CD4-positive, CD25-positive, alpha-beta regulatory T cell (primary cell): ENCODE measurements at regions not wholly inside any gene's neighbourhood (a gene's known extent, or its start where the extent isn't known, plus 50 kb on each side); places are given as distances from the start of the nearest gene placed in this dataset.
"Not testable (repeated sequence)": the region's sequence is repeated elsewhere in the genome, so short reads cannot be mapped to it uniquely, and the experiment has no call there.

ENCODE experiments used
- ATAC-seq, 2 donors: fragments of 150-1000 bp; cut with Tn5 transposase; one replicate each; pipeline ENCODE4 v1.10.0; 2021; ENCODE audit warnings: low read depth in 2 of 2, moderate number of reproducible peaks in 2 of 2, moderate library complexity in 1 of 2
- DNase-seq, 3 donors: peaks; one replicate each; pipeline versions ENCODE4 v3.0.0 to v3.0.0-alpha.2; 2012 to 2022; ENCODE audit warnings: mixed read lengths in 1 of 3
- H3K27ac ChIP-seq: one replicate; pipeline ENCODE4 v1.7.0; 2013; ENCODE audit warnings: mild to moderate bottlenecking, low read length; ENCODE audit not compliant: insufficient read depth, poor library complexity, severe bottlenecking
- H3K27me3 ChIP-seq: one replicate; pipeline ENCODE4 v1.7.0; 2013; ENCODE audit warnings: low read length; ENCODE audit not compliant: control insufficient read depth, insufficient read depth
- H3K36me3 ChIP-seq: one replicate; pipeline ENCODE4 v1.7.0; 2013; ENCODE audit warnings: mild to moderate bottlenecking, low read length, moderate library complexity; ENCODE audit not compliant: control insufficient read depth, insufficient read depth
- H3K4me1 ChIP-seq: 2 replicates; pipeline ENCODE4 v1.7.0; 2013; ENCODE audit warnings: mild to moderate bottlenecking, low read length; ENCODE audit not compliant: insufficient read depth, control insufficient read depth, poor library complexity, severe bottlenecking
- H3K4me3 ChIP-seq: one replicate; pipeline ENCODE4 v1.7.0; 2013; ENCODE audit warnings: low read depth, mild to moderate bottlenecking, low read length, moderate library complexity
- H3K9me3 ChIP-seq, 2 experiments: 1 replicate in 1 of 2; 2 replicates in 1 of 2; pipeline ENCODE4 v1.7.0; 2013; ENCODE audit warnings: low read length in 2 of 2, mild to moderate bottlenecking in 1 of 2, moderate library complexity in 1 of 2; ENCODE audit not compliant: control insufficient read depth in 2 of 2
- H3K27ac Mint-ChIP-seq, 3 donors: one replicate each; pipeline ENCODE4 v1.8.0; 2020 to 2022; ENCODE audit warnings: mild to moderate bottlenecking in 3 of 3, mixed read lengths in 3 of 3, moderate library complexity in 2 of 3
- H3K27me3 Mint-ChIP-seq: one replicate; pipeline ENCODE4 v1.8.0; 2022; ENCODE audit warnings: mild to moderate bottlenecking, mixed read lengths
- H3K36me3 Mint-ChIP-seq: one replicate; pipeline ENCODE4 v1.8.0; 2020; ENCODE audit warnings: mixed read lengths
- H3K4me1 Mint-ChIP-seq, 4 donors: one replicate each; pipeline ENCODE4 v1.8.0; 2020 to 2022; ENCODE audit warnings: mixed read lengths in 4 of 4, mild to moderate bottlenecking in 1 of 4
- H3K4me3 Mint-ChIP-seq, 4 donors: one replicate each; pipeline ENCODE4 v1.8.0; 2020 to 2022; ENCODE audit warnings: mild to moderate bottlenecking in 4 of 4, mixed read lengths in 4 of 4, moderate library complexity in 3 of 4
- H3K9me3 Mint-ChIP-seq, 7 donors: one replicate each; pipeline ENCODE4 v1.8.0; 2020 to 2022; ENCODE audit warnings: mixed read lengths in 7 of 7, mild to moderate bottlenecking in 3 of 7, moderate library complexity in 2 of 7

DNA sequence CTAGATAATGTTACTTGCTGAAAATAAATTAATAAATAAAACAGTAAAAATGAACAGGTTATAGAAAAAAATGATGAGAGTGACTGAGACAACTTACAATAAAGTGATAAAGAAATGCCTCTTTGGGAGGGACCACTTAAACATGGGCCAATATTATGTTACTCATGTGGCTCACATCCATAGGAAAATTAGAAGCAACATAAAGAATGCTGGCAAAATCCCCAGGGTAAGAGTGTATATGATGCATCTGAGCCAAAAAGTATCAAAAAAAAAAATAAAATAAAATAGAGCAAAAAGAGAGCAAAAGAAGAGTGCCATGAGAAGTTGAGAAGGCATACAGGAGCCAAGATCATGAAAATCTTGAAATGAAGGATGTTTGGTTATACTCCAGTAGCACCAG, 818.0 kb downstream of the LTN1 start:
- ATAC-seq (no peak), DNase-seq (no peak)
- no peaks in the 10 kb centered on the region for H3K36me3 Mint-ChIP-seq
- Histone ChIP-seq H3K27ac (no peak overlapping the region), H3K27me3 (no peaks in the 10 kb centered on the region), H3K4me3 (no peak overlapping the region), H3K9me3 (no peaks in the 10 kb centered on the region), H3K36me3 (no peaks in the 10 kb centered on the region), H3K4me1 (no peaks in the 10 kb centered on the region)
- no peaks in the 10 kb centered on the region for H3K4me1 Mint-ChIP-seq
- H3K4me3 Mint-ChIP-seq: no peak overlapping the region
- peaks cover 0 to 6% (median 4%) of the 10 kb centered on the region in 7 donors for H3K9me3 Mint-ChIP-seq
- H3K27ac Mint-ChIP-seq: no peak overlapping the region
- no peaks in the 10 kb centered on the region for H3K27me3 Mint-ChIP-seq

DNA sequence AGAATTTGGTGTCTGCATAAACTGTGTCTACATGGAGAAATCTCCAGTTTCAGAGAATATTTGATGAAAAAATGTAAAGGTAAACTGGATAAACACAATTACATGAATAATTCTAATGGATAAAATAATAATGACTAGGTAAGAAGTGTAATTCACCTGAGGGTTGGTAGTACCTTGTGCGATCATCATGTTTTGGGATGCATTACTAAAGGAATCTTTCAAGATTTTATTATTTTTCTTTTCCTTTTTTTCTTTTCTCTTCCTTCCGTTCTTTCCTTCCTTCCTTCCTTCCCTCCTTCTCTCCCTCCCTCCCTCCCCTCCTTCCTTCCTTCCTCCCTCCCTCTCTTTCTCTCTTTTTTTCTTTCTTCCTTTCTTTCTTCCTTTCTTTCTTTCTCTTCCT, 818.7 kb downstream of the LTN1 start:
- no peaks in the 10 kb centered on the region for H3K9me3 ChIP-seq
- H3K4me1 Mint-ChIP-seq: no peaks in the 10 kb centered on the region
- H3K27me3 Mint-ChIP-seq: no peaks in the 10 kb centered on the region
- ATAC-seq (no peak), DNase-seq (no peak)
- no peaks in the 10 kb centered on the region for H3K27me3 ChIP-seq
- H3K27ac ChIP-seq: no peak overlapping the region
- no peak overlapping the region for H3K27ac Mint-ChIP-seq
- no peak overlapping the region for H3K4me3 Mint-ChIP-seq
- no peaks in the 10 kb centered on the region for H3K36me3 ChIP-seq
- H3K36me3 Mint-ChIP-seq: no peaks in the 10 kb centered on the region
- H3K4me3 ChIP-seq: no peak overlapping the region
- H3K4me1 ChIP-seq: no peaks in the 10 kb centered on the region
- H3K9me3 Mint-ChIP-seq: peaks cover 0 to 6% (median 2%) of the 10 kb centered on the region in 7 donors

DNA sequence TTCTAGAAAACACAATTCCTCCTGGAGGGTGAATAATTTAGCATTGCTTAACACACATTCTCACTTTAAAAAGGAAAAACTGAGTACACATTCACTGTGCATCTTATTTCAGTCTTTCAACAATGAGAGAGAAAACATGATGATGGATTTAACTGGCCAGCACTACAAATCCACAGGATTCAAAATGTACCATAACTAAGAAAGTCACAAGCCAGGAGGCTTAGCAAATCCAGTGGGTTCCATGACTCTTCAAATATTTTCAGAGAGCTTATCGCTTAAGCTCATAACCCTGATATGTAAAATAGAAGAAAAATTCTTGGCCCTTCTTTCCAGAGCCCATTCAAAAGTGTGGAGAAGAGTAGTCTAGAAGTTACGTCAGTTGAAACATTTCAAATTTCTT, 820.3 kb downstream of the LTN1 start:
- Mint-ChIP-seq H3K9me3 (peaks cover 0 to 6% (median 3%) of the 10 kb centered on the region in 7 donors), H3K27me3 (no peaks in the 10 kb centered on the region), H3K4me1 (no peaks in the 10 kb centered on the region), H3K36me3 (no peaks in the 10 kb centered on the region), H3K27ac (no peak overlapping the region), H3K4me3 (no peak overlapping the region)
- H3K36me3 ChIP-seq: no peaks in the 10 kb centered on the region
- ATAC-seq (no peak), DNase-seq (no peak)
- no peaks in the 10 kb centered on the region for H3K9me3 ChIP-seq
- no peaks in the 10 kb centered on the region for H3K27me3 ChIP-seq
- no peaks in the 10 kb centered on the region for H3K4me1 ChIP-seq
- no peak overlapping the region for H3K27ac ChIP-seq
- no peak overlapping the region for H3K4me3 ChIP-seq

DNA sequence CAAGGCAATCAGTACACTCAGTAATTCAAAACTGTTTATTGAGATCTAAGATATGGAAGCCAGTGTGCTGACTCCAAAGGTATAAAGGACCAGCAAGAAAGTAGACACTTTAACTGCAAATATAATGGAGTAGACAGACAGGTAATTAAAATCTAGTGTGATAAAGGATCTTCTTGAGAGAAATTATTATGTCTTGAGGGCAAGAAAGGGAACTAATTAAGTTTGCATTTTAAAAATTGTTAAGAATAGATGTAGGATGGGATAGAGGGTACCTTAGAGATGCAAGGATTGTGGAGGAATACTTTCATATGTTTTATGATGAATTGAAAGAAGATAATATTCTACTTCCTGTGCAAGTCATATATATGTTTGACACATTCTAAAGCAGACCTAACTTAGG, 825.3 kb downstream of the LTN1 start:
- Histone ChIP-seq H3K4me1 (no peaks in the 10 kb centered on the region), H3K4me3 (no peak overlapping the region), H3K9me3 (no peaks in the 10 kb centered on the region), H3K27me3 (no peaks in the 10 kb centered on the region), H3K36me3 (no peaks in the 10 kb centered on the region), H3K27ac (no peak overlapping the region)
- Mint-ChIP-seq H3K27me3 (no peaks in the 10 kb centered on the region), H3K4me1 (no peaks in the 10 kb centered on the region), H3K36me3 (no peaks in the 10 kb centered on the region), H3K4me3 (no peak overlapping the region), H3K27ac (no peak overlapping the region), H3K9me3 (peaks cover 0 to 9% (median 3%) of the 10 kb centered on the region in 7 donors)
- no peak for ATAC-seq
- DNase-seq: no peak

DNA sequence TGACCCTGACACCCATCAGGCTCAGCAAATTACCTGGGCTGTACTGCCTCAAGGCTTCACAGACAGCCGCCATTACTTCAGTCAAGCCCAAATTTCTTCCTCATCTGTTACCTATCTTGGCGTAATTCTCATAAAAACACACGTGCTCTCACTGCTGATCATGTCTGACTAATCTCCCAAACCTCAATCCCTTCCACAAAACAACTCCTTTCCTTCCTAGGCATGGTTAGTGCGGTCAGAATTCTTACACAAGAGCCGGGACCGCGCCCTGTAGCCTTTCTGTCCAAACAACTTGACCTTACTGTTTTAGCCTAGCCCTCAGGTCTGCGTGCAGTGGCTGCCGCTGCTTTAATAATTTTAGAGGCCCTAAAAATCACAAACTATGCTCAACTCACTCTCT, 828.2 kb downstream of the LTN1 start:
- not testable (repeated sequence) for H3K36me3 ChIP-seq, H3K27me3 ChIP-seq, H3K4me1 Mint-ChIP-seq, H3K4me3 ChIP-seq, H3K9me3 ChIP-seq, DNase-seq, H3K27ac ChIP-seq, H3K4me3 Mint-ChIP-seq, H3K4me1 ChIP-seq, H3K36me3 Mint-ChIP-seq, H3K27me3 Mint-ChIP-seq, ATAC-seq, H3K9me3 Mint-ChIP-seq
- H3K27ac Mint-ChIP-seq: peak overlapping the region in 1 of 3 donors; percentile 27

DNA sequence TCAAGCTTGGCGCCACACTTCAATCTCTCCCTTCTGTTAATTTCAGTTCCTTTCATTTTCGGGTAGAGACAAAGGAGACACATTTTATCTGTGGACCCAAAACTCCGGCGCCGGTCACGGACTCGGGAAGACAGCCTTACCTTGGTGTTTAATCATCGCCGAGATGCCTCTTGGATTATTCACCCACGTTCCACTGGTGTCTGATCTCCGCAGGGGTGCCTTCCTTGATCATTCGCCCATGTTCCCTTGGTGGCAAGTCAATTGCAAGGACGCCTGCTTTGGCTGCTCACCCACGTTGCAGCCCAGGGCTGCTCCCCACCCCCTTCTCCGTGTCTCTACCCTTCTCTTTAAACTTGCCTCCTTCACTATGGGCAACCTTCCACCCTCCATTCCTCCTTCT, 830.6 kb downstream of the LTN1 start:
- not testable (repeated sequence) for H3K27ac Mint-ChIP-seq, H3K4me1 Mint-ChIP-seq, ATAC-seq, H3K4me3 Mint-ChIP-seq, H3K4me1 ChIP-seq, H3K27me3 ChIP-seq, H3K36me3 Mint-ChIP-seq, H3K4me3 ChIP-seq, H3K36me3 ChIP-seq, H3K27me3 Mint-ChIP-seq, DNase-seq, H3K27ac ChIP-seq, H3K9me3 ChIP-seq
- peaks cover 0 to 11% (median 4%) of the 10 kb centered on the region in 7 donors for H3K9me3 Mint-ChIP-seq

DNA sequence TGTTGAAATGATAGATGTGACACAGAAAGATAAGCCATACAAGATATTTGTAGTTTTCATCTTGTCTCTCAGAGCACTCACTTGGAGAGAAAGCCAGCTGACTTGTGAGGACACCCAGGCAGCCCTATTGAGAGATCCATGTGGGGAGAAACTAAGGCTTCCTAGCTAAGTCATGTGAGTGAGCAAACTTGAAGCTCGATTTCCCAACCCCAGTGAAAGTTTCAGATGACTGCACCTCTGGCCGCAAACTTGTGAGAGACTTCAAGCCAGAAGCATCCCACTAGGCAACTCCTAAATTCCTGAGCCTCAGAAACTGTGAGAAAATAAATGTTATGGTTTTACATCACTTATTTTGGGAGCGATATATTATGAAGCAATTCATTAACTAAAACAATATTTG, 832.3 kb downstream of the LTN1 start:
- Mint-ChIP-seq H3K4me3 (no peak overlapping the region), H3K36me3 (no peaks in the 10 kb centered on the region), H3K27me3 (no peaks in the 10 kb centered on the region), H3K9me3 (peaks cover 0 to 10% (median 3%) of the 10 kb centered on the region in 7 donors), H3K27ac (no peak overlapping the region), H3K4me1 (no peaks in the 10 kb centered on the region)
- no peak overlapping the region for H3K27ac ChIP-seq
- no peaks in the 10 kb centered on the region for H3K9me3 ChIP-seq
- DNase-seq: no peak
- H3K36me3 ChIP-seq: no peaks in the 10 kb centered on the region
- H3K27me3 ChIP-seq: no peaks in the 10 kb centered on the region
- no peaks in the 10 kb centered on the region for H3K4me1 ChIP-seq
- no peak for ATAC-seq
- no peak overlapping the region for H3K4me3 ChIP-seq

DNA sequence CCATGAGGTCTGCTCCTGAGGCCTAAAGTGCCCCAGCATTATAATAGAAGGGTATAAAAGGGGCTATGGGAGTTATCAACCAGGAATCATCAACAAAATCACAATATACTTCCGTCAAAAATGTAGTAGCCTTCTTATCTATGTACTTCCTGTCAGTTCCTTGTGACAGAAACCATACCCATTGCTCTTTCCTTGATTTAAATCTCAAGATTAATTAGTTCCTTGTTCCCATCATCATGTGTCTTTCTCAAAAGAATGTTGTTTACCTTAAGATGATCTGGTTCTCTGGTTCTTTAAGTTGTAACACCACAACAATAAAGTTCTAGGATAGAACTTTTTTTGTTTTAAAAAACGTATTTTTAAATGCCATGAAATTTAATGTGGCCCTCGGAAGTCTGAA, 833.3 kb downstream of the LTN1 start:
- no peak overlapping the region for H3K27ac ChIP-seq

More for the DNA sequence above, 833.3 kb downstream of the LTN1 start:
- Mint-ChIP-seq H3K9me3 (peaks cover 0 to 8% (median 3%) of the 10 kb centered on the region in 7 donors), H3K4me1 (no peaks in the 10 kb centered on the region), H3K27ac (no peak overlapping the region), H3K36me3 (no peaks in the 10 kb centered on the region), H3K4me3 (no peak overlapping the region), H3K27me3 (no peaks in the 10 kb centered on the region)
- DNase-seq (no peak), ATAC-seq (no peak)
- Histone ChIP-seq H3K36me3 (no peaks in the 10 kb centered on the region), H3K4me1 (no peaks in the 10 kb centered on the region), H3K27me3 (no peaks in the 10 kb centered on the region), H3K9me3 (no peaks in the 10 kb centered on the region), H3K4me3 (no peak overlapping the region)
